ENCODE measurements at regions not wholly inside any gene's neighbourhood (a gene's known extent, or its start where the extent isn't known, plus 50 kb on each side); places are given as distances from the start of the nearest gene placed in this dataset.

DNA sequence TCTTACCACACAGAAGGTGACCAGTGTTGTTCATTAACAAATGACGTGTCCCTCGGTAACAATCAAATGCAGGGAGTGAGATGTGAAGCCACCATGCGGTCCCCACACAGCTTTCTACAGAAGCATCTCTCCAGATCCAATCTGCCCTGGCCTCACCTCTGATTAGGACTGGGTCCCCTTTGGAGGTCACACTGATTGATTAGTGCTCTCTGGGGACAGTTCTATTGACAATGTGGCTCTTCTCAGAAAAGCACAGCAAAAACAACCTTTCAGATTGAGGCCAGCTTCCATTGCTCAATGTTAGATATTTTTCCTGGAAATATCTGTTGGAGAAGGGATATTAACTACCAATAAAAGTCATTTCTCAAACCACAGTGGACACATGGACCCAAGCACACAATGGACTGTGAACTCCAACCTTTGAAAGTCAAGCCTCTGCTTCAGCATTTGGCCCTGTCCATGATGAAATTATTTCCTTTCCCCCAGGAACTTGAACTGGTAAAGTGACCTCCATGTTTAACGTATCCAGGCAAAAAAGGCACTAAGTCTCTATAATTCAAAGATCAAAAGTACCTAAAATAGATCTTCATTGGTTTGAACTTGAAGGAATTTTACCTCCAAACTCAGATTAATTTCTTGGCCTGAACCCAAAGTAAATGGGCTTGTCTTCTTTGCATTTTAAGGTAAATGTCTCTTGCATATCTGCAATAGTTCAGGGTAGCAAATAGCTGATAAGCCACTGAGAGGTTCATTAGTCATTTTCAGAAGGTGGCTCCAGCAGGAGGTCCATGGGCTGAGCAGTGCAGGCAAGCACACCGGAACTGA lies 118.5 kb downstream of the FOXA2 start:
- no peak for DNase-seq

DNA sequence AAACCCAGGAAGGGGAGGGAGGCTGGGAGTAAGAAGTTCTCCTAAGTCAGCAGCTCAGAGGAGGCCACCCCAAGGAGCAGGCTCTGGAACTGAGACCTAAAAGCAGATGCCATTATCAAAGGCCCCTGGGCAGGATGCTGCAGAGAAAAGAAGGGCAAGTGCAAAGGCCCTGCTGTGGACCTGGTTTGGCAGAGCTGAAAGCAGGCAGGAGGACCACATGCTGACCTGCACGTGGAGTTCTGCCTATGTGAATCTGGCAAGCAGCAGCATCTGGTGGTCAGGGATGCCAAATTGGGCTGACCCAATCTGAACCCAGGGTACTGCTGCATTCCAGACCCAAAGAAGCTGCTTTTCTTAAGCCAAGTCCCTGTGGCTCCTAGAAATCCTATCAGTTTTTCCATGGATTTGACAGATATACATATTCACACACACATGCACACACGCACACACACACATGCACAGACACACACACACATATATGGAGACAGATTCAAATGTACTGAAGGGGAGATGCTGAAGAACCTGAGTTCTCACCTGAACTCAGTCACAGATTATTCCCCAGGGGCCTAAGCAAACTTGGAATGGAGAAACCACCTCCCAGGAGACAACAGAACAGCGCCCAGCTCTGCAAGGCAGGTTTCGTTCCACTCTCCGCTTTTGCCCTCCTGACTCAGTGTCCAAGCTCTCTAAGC lies 119.9 kb downstream of the FOXA2 start:
- DNase-seq: no peak

DNA sequence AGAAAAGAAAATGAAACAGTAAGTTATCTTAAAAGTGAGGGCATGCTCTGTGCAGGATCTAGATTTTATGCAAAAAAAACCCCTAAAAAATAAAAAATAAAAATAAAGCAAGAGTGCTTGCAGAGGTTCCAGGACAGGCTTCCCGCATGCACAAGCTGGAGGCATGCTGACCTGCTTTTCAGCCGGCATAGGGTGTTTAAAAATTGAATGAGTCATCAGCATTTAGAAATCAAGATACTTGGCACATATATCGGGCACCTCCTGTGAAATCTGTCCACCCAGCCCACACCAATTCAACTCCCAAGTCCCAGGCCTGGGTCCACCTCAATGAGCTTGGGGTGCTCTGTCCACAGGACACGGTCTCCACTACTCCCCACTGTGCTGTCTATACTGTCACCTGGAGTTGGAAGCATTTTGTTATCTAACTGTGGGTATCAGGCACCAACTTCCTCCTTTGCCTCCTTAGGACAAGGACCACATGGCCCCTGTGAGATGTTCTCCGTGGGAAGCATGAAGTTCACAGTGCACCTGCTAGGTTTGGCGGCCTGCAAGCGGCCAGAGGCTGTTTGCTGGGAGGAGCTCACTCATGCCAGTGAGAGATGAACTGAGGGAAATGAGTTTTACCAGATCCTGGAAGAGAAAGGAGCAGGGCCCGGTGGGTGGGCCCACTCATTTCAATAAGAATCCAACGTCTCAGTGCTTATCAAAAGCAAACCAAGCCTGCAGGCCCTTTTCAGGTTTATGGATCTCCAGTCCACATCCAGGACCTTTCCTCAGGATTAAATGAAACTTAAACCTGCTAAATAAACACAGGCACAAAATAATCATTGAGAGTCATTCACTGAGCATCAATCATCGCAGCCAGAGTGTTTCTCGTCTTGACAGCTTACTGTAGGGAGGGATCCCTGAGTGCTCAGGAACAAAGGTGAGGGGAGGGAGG lies 121.1 kb downstream of the FOXA2 start:
- no peak for DNase-seq

DNA sequence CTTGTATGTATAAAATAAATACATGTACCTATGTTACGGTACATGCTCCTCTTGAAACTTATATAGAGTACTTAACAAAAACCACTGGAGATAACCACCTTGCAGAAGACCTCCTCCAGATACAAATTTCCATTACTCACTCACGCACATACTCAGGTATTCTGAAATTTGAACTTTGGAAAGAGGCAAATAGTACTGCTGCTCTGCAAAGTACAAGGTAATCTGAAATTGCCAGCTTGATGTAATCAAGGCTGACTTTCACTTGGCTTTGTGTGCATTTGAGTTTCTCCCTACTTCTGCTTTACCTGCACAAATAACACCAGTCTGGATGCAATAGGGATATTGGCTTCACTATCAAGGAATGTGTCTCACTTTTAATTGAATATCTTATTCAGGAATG lies 123.6 kb downstream of the FOXA2 start:
- no peak for DNase-seq

DNA sequence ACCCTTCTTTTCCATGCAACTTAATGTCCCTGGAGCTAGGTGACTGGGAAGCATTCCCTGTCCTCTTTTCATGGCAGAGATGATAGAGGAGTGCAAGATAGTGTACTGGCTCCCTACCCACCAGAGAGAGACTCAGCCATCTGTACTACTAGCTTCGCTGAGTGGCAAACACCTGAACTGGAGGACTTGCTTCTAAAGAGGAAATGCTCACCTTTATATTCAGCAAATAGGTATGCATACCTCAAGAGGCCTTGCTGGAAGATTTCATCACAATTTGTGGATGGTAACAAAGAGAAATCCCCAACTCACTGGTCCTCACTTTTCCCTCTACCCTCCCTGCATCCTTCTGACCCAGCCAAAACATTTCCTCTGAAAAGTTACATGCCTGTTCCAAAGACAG lies 124.1 kb downstream of the FOXA2 start:
- no peak for DNase-seq

DNA sequence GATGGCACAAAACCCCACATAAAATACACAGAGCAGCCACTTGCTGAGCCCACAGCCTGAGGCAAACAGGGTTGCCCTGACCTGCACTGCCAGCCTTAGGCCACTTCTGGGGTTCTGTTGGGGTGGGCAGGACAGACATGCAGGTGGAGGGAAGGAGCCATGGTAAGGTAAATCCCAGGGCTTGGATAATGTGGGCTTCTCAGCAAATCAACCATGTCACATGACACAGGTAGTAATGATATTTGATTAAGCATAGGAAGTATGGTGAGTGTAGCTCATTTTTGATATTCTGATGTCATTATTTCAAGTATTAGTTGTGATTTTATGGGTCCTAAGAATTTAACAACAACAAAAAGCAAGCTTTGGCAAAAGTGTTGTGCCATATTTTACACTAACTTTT lies 124.6 kb downstream of the FOXA2 start:
- DNase-seq: no peak

DNA sequence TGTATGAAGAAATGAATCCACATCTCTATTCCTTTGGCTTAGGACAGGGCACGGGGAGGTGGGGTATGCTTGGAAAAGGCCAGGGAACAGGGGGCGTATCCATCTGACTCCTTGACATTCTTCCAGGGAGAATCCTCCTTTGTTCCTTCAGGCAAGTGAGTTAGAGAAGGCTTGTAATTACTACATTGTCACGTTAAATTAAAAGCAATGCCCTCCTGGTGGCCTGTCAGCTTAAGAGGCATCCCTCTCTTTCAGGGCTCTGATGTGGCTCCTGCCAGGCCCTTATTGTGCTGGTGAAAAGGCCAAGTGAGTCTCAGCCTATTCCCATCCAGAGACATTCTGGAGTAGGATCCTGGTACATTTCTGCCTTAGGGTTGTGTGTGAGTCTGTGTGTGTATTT lies 128.3 kb downstream of the FOXA2 start:
- no peak for DNase-seq

DNA sequence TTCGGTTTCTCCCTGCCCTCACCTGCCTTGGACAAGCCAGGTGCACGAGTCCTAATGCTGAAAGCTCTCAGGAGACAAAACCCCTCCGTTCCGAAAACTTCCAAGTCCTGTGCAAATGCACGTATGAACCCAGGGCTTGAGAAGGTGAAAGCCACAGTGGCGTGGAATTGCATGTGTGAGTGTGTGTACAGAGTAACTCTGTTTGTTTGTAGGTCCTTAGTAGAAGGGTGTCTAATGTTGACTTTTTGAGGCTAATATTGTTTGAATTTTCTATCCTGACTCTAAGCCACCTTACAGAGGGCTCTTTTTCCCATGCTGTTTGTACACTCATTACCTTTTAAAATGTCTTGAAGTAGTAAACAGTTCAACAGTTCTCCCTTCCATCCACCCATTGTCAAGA lies 129.1 kb downstream of the FOXA2 start:
- no peak for DNase-seq

DNA sequence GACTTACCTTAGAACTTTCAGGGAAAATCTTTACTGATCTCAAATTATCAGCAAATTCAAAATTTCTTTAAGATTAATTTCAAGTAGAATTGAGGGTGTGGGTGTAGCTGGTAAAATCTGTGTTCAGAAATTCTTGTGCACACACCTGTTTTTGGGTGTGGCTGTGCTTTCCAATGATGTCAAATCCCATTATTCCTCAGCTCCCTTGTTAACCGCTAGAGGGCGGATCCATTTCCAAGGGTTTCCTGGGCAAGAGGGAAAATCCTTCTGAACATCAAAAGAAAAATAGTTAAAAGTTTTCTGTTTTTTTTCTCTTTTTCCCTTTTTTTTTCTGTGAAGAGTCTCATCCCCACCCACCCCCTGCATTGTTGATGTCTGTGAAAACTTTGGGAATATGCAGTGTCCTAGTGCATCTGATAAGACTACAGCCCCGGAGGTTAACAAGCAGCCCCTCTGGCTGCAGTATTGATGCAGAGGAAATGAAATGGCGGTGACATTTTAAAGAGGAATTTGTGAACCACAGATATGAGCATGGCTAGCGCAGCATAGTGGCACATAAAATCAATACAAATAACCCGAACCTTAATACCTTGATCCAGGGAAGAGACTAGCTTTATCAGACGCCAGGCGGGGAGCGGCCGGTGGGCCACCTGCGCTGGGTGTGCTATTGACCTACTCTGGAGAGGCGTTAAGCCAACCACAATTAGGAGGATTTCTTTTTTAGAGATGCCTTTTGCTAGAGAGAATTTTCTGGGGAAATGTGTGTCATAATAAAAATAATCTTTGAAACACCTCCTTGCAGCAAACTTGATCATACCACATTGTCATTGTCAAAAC lies 130.9 kb downstream of the FOXA2 start:
- no peak for DNase-seq

DNA sequence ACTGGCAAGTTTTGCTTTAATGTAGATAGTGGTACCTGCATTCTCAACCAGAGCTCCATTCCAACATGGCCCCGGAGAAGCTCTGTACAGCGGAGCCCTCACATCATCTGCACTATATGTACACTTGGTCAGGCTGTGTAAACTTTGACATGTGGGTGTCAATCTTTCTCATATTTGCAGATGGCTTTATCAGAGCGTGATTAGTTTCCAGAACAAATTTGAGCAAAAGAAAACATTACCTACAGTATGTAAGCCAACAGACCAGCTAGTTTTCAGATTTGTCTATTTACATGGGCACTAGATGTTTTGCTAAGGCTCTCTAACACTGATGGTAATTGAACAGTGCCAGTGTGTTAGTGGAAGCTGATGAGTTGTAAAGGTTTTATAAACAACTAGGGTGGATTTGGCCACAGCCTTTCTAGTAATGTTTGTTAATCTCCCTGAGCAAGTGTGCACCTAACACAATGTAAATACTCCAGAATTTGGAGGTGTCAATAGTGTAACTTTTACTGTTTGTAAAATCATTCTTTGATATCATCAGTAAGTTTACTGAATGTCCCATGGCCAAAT lies 131.8 kb downstream of the FOXA2 start:
- DNase-seq: no peak

DNA sequence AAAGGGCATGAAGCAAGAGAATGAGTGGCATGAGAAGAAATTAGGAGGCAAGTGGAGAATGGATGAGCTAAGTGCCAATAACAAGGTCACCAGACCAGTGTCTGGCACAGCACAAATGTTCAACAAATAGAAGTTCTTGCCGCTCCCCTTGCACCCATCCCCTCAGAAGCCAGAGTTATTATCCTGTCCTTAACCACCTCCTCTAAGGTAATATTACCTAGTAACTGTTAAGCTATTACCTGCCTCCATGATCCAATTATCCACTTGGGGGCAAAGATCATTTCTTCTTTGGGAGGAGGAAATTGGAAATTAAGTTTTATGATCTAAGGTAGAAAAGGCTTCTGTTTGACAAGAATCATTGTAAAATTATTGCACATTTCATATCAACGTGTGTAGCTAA lies 133.8 kb downstream of the FOXA2 start:
- no peak for DNase-seq

DNA sequence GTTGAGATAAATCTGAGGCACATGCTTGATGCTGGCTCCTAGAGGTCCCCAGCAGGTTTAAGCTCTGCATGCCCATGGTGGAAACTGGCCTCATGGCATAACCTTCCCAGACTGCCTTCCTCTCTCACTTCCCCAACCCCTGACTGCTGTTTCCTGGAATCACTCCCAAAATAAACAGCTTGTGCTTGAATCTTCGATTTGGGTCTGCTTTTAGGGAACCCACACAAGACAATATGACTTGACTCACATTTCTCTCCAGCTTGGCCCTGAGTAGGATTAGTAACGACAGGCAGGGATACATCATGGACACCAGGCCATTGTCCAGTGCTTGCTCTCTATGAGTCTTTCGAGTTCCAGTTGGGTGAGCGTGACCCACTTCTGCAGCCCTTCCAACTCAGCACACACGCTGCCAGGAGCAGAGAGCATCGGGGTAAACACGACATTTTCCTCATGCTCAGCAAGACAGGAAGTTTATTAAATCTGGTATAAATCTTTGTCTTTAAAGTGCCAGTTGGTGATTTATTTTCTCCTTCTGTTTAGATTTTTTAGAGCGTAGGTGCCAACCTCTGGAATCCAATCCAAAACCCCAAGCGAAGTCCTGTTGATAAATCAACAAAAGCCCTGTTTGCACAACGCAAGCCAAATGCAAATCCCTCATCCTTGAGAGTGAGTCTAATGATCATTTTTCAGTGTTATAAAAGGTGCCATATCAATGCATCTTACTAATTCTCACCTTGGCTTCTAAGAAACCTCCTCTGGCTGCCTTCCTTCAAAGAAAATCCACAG lies 135.0 kb downstream of the FOXA2 start:
- DNase-seq: no peak

DNA sequence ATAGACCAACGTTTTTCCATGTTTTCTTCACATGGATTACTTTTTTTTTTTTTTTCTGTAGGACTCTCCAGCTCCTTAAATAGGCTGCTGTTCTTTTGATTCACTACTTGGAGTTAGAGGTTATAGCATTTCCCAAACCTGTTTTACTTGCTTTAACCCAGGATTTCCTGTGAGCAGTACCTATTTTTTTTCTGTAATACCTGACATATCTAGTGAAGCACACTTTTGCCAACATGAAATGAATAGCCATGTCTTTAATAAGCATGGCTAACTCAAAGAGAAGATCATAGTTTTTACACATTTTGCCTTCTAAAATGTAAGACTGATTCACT lies 137.0 kb downstream of the FOXA2 start:
- no peak for DNase-seq

DNA sequence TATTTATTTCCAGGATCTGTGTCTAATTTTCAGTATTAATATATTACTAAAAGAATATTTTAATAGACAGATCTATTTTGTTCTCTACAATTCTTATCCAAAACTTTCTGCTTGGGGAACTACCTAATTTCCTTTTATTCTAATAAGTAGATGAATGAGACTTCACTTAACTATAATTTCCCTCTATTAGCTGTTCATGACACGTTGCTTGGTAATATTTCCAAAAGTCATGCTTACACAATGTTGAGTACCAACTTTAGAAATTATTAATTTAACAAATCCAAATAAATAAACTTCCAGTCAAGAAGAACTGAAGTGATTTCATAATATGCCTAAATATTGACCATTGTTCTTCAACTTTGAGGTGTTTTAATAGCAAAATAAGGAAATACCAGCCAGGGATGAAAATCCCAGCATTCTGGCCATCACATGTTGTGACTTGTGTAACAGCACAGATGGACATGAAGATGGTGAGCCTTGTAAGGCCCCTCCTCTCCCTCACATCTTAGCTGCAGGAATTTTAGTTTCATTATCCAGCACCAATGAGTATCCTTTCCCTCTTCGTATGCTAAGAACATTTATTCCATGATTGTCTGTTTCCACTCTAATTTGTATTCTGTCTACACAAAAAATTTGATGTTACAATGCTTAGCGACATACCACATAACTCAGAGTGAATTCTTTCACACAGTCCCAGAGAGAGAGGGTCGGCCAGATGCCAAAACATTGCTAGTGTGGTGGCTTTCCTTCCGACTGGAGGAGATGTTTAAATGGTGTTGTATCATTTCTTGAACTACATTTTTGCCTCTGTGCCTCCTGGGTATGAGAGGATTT lies 137.5 kb downstream of the FOXA2 start:
- no peak for DNase-seq

DNA sequence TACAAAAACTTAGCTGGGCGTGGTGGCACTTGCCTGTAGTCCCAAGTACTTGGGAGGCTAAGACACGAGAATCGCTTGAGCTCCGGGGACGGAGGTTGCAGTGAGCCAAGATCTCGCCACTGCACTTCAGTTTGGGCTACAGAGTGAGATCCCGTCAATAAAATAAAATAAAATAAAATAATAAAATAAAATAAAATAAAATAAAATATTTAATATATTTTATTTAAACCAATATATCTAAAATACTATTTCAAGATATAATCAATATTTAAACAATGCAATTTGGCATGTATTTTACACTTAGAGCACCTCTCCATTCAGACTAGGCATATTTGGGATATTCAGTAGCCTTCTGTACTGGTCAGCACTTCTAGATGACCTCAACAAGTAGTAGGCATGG lies 142.1 kb downstream of the FOXA2 start:
- DNase-seq: no peak

DNA sequence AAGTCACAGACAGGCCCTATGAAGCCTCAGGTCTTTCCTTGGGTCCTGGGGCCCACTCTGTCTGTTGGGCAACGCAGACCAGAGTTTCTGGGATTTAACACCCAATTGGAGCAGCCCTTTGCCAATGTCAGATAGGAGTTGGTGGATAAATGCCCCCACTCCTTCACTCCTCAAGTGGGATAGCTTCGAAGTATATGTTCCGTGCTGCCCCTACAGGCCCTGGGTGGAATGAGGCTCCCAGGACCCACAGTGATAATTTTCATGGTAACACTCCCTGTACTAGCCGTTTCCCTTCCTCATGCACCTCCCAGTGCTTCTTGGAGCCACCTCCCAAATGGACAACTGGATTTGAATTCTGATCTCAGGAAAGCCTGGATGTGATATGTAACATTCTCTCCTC lies 145.4 kb downstream of the FOXA2 start:
- DNase-seq: no peak

DNA sequence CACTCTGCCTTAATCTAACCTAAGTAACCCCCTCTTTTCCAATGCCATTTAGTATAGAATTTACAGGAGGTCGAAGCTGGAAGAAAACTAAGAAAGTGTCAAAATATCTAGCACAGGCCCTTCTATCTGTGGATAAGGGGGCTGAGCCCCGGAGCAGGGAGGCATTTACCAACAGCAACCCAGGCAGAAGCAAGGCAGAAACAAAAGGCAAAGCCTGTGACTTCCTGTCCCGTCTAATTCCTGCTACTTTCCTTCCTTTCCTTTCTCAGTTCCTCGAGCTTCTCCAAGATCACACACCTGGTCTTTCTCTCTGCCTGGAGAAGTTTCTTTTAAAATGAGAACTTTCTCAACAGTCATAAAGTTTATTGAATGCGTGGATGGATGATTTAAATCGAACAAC lies 146.0 kb downstream of the FOXA2 start:
- DNase-seq: no peak

DNA sequence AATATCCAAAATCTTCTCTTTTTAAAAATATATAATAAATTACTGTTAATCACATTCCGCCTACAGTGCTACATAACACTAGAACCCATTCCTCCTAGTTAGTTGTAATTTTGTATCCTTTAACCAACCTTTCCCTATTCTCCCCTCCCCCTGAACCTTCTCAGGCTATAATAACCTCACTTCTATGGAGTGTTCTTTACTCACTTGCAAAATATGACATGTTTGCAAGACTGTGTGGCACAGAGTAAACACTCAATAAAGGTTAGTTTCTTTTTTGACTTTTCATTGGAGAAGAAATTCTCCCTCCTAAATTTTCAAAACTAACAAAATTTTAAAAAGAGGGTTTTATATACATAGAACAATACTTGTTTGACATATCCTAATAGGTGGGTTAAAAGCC lies 147.0 kb downstream of the FOXA2 start:
- no peak for DNase-seq

DNA sequence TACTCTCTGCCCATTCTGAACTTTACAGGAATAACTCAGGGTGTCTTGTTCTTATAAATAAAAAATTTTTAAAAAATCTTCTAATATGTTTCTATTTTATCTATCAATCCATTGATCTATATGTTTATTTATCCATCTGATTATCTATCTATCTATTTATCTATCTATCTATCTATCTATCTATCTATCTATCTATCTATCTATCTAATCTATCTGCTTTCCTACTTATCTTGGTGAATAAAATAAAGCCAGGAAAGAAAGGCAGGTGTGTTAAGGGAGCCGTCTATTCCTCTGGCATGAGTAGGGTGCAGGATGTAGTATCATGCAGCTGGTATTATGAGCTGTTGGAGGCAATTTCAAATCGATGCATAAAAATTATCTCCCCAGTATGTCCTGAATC lies 153.0 kb downstream of the FOXA2 start:
- no peak for DNase-seq

DNA sequence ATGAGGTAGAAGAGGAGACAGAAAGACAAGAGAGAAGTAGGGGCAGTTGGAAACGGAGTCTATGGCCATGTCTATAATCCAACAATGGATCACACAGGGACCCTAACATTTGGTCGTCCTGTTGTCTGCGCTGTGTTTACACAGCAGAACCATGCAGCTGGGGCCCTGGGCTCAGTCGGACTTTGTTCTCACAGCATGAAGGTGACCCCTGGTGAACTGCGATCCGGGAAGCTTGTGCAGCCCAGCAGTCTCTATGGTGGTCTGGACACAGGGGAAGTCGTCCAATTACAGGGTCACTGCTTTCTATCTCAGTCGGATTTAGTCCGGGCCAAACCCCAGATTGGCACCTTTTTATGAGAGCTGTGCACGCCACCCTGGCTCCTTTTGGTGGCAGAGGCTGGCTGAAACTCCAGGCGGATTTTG lies 153.6 kb downstream of the FOXA2 start:
- no peak for DNase-seq

Data from activated naive CD4-positive, alpha-beta T cell treated with Interleukin-2 at 50 U/mL for 16 hours (primary cell).